K562 (cell line): ENCODE measurements at regions not wholly inside any gene's neighbourhood (a gene's known extent, or its start where the extent isn't known, plus 50 kb on each side); places are given as distances from the start of the nearest gene placed in this dataset.

Source experiments
- BRD9 ChIP-seq: fragments of 450-650 bp; IDR thresholded peaks from 2 replicates; pipeline ENCODE4 v1.6.1; 2018; ENCODE audit warnings: low read depth; ENCODE audit not compliant: partially characterized antibody
- CC2D1A ChIP-seq: fragments of 450-650 bp; IDR thresholded peaks from 2 replicates; pipeline ENCODE4 v1.6.1; 2017; ENCODE audit warnings: mild to moderate bottlenecking
- CHD4 ChIP-seq: fragments of 200-600 bp; sonication (generic); IDR thresholded peaks from 3 replicates; pipeline ENCODE4 v1.6.1; 2012; ENCODE audit warnings: low read depth, mild to moderate bottlenecking, mixed read lengths, low read length, inconsistent platforms; ENCODE audit not compliant: insufficient read depth, insufficient replicate concordance, poor library complexity, severe bottlenecking
- FOXP4 ChIP-seq: sonication (generic); formaldehyde crosslinking; IDR thresholded peaks from 2 replicates; pipeline ENCODE4 v1.8.0; 2022; ENCODE audit warnings: mild to moderate bottlenecking, missing genetic modification reagents, borderline replicate concordance
- HDAC1 ChIP-seq, 2 experiments: fragments of 450-650 bp; IDR thresholded peaks; 2 replicates each; pipeline ENCODE4 v1.6.1; 2016 to 2017; ENCODE audit warnings: inconsistent platforms in 1 of 2, mild to moderate bottlenecking in 1 of 2, moderate library complexity in 1 of 2
- HSF4 ChIP-seq: fragments of 250-450 bp; sonication (Bioruptor Pico); IDR thresholded peaks from 2 replicates; pipeline ENCODE4 v2.1.2; 2022; ENCODE audit warnings: mild to moderate bottlenecking, moderate library complexity, borderline replicate concordance
- MEIS2 ChIP-seq: fragments of 450-650 bp; IDR thresholded peaks from 2 replicates; pipeline ENCODE4 v1.6.1; 2014; ENCODE audit warnings: mild to moderate bottlenecking; ENCODE audit not compliant: partially characterized antibody
- SMAD1 ChIP-seq: fragments of 150-350 bp; IDR thresholded peaks from 2 replicates; pipeline ENCODE4 v1.6.1; 2014; ENCODE audit warnings: low read length, low read depth; ENCODE audit not compliant: partially characterized antibody
- STAT5A ChIP-seq: IDR thresholded peaks from 2 replicates; pipeline ENCODE4 v1.6.1; 2012; ENCODE audit warnings: low read length, inconsistent platforms, borderline replicate concordance
- TCFL5 ChIP-seq: fragments of 250-450 bp; sonication (Bioruptor Pico); conservative IDR thresholded peaks from 2 replicates; pipeline ENCODE4 v1.6.1; 2021; ENCODE audit warnings: mild to moderate bottlenecking, moderate library complexity, matching md5 sums
- ZNF263 ChIP-seq: sonication (generic); formaldehyde crosslinking; IDR thresholded peaks from 2 replicates; pipeline ENCODE4 v1.8.0; 2022; ENCODE audit warnings: mild to moderate bottlenecking, missing genetic modification reagents, borderline replicate concordance
- ZNF311 ChIP-seq: fragments of 250-450 bp; sonication (Bioruptor Pico); IDR thresholded peaks from 2 replicates; pipeline ENCODE4 v1.4.0; 2020; ENCODE audit warnings: mild to moderate bottlenecking, moderate library complexity
- ZNF347 ChIP-seq: fragments of 450-650 bp; formaldehyde crosslinking; IDR thresholded peaks from 2 replicates; pipeline ENCODE4 v1.4.0; 2020; ENCODE audit warnings: low read depth, mild to moderate bottlenecking, moderate library complexity
- TF ChIP-seq, protein P1 (sequence below): fragments of 450-650 bp; IDR thresholded peaks from 2 replicates; pipeline ENCODE4 v1.6.1; 2017; ENCODE audit warnings: antibody characterized with exemption
- TF ChIP-seq, protein P2 (sequence below): fragments of 450-650 bp; formaldehyde crosslinking; conservative IDR thresholded peaks from 2 replicates; pipeline ENCODE4 v1.4.0; 2022; ENCODE audit warnings: mild to moderate bottlenecking, missing genetic modification characterization
- TF ChIP-seq, protein P3 (sequence below): sonication (generic); formaldehyde crosslinking; IDR thresholded peaks from 2 replicates; pipeline ENCODE4 v1.8.0; 2023; ENCODE audit warnings: missing genetic modification reagents, mild to moderate bottlenecking, borderline replicate concordance

DNA sequence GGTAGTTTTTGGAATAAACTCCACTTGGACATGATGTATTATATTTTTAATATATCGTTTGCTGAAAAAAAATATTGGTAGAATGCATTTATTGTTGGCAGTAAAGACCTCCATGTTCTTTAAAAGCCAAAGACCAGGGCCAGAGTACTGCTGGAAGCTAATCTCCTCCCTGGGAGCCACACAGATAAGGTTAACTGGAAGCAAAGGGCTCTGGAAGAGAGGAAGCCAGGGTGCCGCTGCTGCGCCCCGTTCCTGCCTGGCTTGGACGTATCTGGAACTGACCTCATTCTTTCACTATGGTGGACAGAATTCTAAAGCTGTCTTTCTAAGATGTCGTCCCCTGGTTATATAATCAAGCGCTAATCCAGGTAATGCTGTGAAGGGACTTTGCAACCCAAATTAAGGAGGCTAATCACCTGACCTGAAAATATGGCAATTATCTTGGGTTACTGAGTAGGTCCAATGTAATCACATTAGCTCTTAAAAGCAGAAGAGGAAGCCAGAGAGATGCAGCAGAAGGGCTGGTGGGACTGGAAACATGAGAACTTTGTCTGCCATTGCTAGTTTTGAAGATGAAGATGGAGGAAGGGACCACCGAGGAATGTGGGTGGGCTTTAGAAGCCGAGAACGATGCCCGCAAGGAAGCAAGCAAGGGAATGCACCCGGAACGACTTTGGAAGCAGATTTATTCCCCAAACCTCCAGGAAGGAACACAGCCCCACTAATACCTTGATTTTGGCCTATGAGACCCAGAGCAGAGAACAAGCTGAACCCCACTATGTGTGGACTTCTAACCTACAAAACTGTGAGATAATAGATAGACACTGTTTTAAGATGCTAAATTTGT is 167.7 kb upstream of the KCNJ15 start (continued):
- TF ChIP-seq, protein P1, sequence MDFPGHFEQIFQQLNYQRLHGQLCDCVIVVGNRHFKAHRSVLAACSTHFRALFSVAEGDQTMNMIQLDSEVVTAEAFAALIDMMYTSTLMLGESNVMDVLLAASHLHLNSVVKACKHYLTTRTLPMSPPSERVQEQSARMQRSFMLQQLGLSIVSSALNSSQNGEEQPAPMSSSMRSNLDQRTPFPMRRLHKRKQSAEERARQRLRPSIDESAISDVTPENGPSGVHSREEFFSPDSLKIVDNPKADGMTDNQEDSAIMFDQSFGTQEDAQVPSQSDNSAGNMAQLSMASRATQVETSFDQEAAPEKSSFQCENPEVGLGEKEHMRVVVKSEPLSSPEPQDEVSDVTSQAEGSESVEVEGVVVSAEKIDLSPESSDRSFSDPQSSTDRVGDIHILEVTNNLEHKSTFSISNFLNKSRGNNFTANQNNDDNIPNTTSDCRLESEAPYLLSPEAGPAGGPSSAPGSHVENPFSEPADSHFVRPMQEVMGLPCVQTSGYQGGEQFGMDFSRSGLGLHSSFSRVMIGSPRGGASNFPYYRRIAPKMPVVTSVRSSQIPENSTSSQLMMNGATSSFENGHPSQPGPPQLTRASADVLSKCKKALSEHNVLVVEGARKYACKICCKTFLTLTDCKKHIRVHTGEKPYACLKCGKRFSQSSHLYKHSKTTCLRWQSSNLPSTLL = no peak
- TF ChIP-seq MEIS2 = no peak
- no peak for TF ChIP-seq HSF4 (CRISPR knock-in tag)
- no peak for TF ChIP-seq FOXP4 (CRISPR knock-in tag)
- TF ChIP-seq CHD4 = no peak
- TF ChIP-seq, protein P2, sequence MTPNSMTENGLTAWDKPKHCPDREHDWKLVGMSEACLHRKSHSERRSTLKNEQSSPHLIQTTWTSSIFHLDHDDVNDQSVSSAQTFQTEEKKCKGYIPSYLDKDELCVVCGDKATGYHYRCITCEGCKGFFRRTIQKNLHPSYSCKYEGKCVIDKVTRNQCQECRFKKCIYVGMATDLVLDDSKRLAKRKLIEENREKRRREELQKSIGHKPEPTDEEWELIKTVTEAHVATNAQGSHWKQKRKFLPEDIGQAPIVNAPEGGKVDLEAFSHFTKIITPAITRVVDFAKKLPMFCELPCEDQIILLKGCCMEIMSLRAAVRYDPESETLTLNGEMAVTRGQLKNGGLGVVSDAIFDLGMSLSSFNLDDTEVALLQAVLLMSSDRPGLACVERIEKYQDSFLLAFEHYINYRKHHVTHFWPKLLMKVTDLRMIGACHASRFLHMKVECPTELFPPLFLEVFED (CRISPR knock-in tag) = no peak
- TF ChIP-seq ZNF347 (CRISPR knock-in tag) = no peak
- no peak for TF ChIP-seq STAT5A
- no peak for TF ChIP-seq CC2D1A
- peak; percentile 25; the same call in 1 of the 2 replicates for TF ChIP-seq ZNF263
- TF ChIP-seq TCFL5 (CRISPR knock-in tag) = no peak
- no peak for TF ChIP-seq ZNF311 (CRISPR knock-in tag)
- TF ChIP-seq, protein P3, sequence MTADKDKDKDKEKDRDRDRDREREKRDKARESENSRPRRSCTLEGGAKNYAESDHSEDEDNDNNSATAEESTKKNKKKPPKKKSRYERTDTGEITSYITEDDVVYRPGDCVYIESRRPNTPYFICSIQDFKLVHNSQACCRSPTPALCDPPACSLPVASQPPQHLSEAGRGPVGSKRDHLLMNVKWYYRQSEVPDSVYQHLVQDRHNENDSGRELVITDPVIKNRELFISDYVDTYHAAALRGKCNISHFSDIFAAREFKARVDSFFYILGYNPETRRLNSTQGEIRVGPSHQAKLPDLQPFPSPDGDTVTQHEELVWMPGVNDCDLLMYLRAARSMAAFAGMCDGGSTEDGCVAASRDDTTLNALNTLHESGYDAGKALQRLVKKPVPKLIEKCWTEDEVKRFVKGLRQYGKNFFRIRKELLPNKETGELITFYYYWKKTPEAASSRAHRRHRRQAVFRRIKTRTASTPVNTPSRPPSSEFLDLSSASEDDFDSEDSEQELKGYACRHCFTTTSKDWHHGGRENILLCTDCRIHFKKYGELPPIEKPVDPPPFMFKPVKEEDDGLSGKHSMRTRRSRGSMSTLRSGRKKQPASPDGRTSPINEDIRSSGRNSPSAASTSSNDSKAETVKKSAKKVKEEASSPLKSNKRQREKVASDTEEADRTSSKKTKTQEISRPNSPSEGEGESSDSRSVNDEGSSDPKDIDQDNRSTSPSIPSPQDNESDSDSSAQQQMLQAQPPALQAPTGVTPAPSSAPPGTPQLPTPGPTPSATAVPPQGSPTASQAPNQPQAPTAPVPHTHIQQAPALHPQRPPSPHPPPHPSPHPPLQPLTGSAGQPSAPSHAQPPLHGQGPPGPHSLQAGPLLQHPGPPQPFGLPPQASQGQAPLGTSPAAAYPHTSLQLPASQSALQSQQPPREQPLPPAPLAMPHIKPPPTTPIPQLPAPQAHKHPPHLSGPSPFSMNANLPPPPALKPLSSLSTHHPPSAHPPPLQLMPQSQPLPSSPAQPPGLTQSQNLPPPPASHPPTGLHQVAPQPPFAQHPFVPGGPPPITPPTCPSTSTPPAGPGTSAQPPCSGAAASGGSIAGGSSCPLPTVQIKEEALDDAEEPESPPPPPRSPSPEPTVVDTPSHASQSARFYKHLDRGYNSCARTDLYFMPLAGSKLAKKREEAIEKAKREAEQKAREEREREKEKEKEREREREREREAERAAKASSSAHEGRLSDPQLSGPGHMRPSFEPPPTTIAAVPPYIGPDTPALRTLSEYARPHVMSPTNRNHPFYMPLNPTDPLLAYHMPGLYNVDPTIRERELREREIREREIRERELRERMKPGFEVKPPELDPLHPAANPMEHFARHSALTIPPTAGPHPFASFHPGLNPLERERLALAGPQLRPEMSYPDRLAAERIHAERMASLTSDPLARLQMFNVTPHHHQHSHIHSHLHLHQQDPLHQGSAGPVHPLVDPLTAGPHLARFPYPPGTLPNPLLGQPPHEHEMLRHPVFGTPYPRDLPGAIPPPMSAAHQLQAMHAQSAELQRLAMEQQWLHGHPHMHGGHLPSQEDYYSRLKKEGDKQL (CRISPR knock-in tag) = no peak
- no peak for TF ChIP-seq BRD9
- TF ChIP-seq HDAC1 (IDR thresholded peaks at IDR 0.05) = peak in 1 of 2 experiments; percentile 30; a peak in 1 of 4 replicates
- no peak for TF ChIP-seq SMAD1
